ENCODE measurements at regions not wholly inside any gene's neighbourhood (a gene's known extent, or its start where the extent isn't known, plus 50 kb on each side); places are given as distances from the start of the nearest gene placed in this dataset.

GRCh38 chr2:139836769-139837168, 1056.6 kb upstream of the NXPH2 start:
- TF ChIP-seq POLR2AphosphoS5 (IDR thresholded peaks at IDR 0.05) (no peak), CTCF (IDR thresholded peaks at IDR 0.05; ENCODE audit: poor library complexity, severe bottlenecking) (no peak), EP300 (conservative IDR thresholded peaks at IDR 0.05; ENCODE audit: poor library complexity, severe bottlenecking) (no peak), MXI1 (conservative IDR thresholded peaks at IDR 0.05; ENCODE audit: poor library complexity, severe bottlenecking) (no peak)
